ENCODE measurements at regions not wholly inside any gene's neighbourhood (a gene's known extent, or its start where the extent isn't known, plus 50 kb on each side); places are given as distances from the start of the nearest gene placed in this dataset.

GRCh38 chr10:36345175-36345533 is 703.1 kb upstream of the FZD8 start (continued):
- TF ChIP-seq CREM (IDR thresholded peaks at IDR 0.05; ENCODE audit: low read depth), result no peak
- no peak for TF ChIP-seq ETV6 (conservative IDR thresholded peaks at IDR 0.05 in 1 of 2, IDR thresholded peaks at IDR 0.05 in 1 of 2; ENCODE audit: borderline replicate concordance in 1 of 2, low read depth in 1 of 2)

GRCh38 chr10:36344240-36345174 is 702.4 kb upstream of the FZD8 start:
- no peak overlapping the region for H3K9ac ChIP-seq (ENCODE audit: control insufficient read depth, insufficient read depth, low read length)
- no peaks in the 10 kb centered on the region for H3K9me3 ChIP-seq (replicated peaks; ENCODE audit: control insufficient read depth, insufficient read depth, low read length)
- ChIA-PET RAD21 (ENCODE audit: unreplicated experiment) (no interaction called here), POLR2A (no interaction called here), SMC1A (ENCODE audit: uncharacterized antibody, unreplicated experiment) (no interaction called here), CTCF (no interaction called here)
- H3K4me3 ChIP-seq, result no peak overlapping the region
- H3K27ac ChIP-seq (ENCODE audit: control insufficient read depth, insufficient read depth), result no peak overlapping the region
- FAIRE-seq (no peak), ATAC-seq (no peak), DNase-seq (ENCODE audit: low read depth, low spot score) (no peak)
- BruUV-seq (replicated peaks), result no TSS peak
- intact Hi-C loops (cut with micrococcal nuclease; ENCODE audit: unreplicated experiment), result no loop called here
- no peaks in the 10 kb centered on the region for H3K36me3 ChIP-seq (ENCODE audit: control insufficient read depth in 2 of 2, insufficient read depth in 2 of 2, low read length in 1 of 2)
- WGBS (ENCODE audit: insufficient coverage, insufficient replicate concordance, low lambda C conversion rate, missing lambda C conversion rate), result 9% methylated on average over 6 of the region's 6 CpGs
- H3K27me3 ChIP-seq (replicated peaks in 1 of 2; ENCODE audit: control insufficient read depth in 2 of 2, insufficient read depth in 2 of 2, low read length in 1 of 2), result no peaks in the 10 kb centered on the region
- no peak overlapping the region for H2AFZ ChIP-seq (ENCODE audit: control insufficient read depth, low read depth, low read length)
- H4K20me1 ChIP-seq (ENCODE audit: control insufficient read depth, insufficient read depth), result no peaks in the 10 kb centered on the region
- H3K4me1 ChIP-seq (ENCODE audit: control insufficient read depth, insufficient read depth, low read length), result no peaks in the 10 kb centered on the region
- H3K4me2 ChIP-seq (ENCODE audit: control insufficient read depth, insufficient read depth), result no peak overlapping the region
- no peaks in the 10 kb centered on the region for H3K79me2 ChIP-seq (ENCODE audit: control insufficient read depth, insufficient read depth, low read length)
- in situ Hi-C loops (cut with MboI), result no loop called here
- TF ChIP-seq HCFC1 (IDR thresholded peaks at IDR 0.05; ENCODE audit: low read length) (no peak), RELA (IDR thresholded peaks at IDR 0.05; ENCODE audit: borderline replicate concordance, partially characterized antibody) (no peak), PKNOX1 (IDR thresholded peaks at IDR 0.05) (no peak), BCL11A (IDR thresholded peaks at IDR 0.05; ENCODE audit: low read depth, low read length) (no peak), REST (IDR thresholded peaks at IDR 0.05; ENCODE audit: low read depth, low read length) (no peak), KLF5 (IDR thresholded peaks at IDR 0.05; ENCODE audit: partially characterized antibody) (no peak), ELK1 (IDR thresholded peaks at IDR 0.05; ENCODE audit: low read depth, low read length) (no peak), HDGF (IDR thresholded peaks at IDR 0.05) (no peak), TARDBP (IDR thresholded peaks at IDR 0.05; ENCODE audit: borderline replicate concordance) (no peak), ATF3 (IDR thresholded peaks at IDR 0.05; ENCODE audit: borderline replicate concordance, extremely low read depth, low read depth, low read length) (no peak), BCLAF1 (IDR thresholded peaks at IDR 0.05) (no peak)
